GM19035 (cell line): ENCODE measurements at regions not wholly inside any gene's neighbourhood (a gene's known extent, or its start where the extent isn't known, plus 50 kb on each side); places are given as distances from the start of the nearest gene placed in this dataset.
"Not testable (repeated sequence)": the region's sequence is repeated elsewhere in the genome, so short reads cannot be mapped to it uniquely, and the experiment has no call there.

Experiments used
- ATAC-seq: cut with Tn5 transposase; IDR thresholded peaks from one replicate; pipeline ENCODE4 v1.9.1; 2021; ENCODE audit not compliant: unreplicated experiment

DNA sequence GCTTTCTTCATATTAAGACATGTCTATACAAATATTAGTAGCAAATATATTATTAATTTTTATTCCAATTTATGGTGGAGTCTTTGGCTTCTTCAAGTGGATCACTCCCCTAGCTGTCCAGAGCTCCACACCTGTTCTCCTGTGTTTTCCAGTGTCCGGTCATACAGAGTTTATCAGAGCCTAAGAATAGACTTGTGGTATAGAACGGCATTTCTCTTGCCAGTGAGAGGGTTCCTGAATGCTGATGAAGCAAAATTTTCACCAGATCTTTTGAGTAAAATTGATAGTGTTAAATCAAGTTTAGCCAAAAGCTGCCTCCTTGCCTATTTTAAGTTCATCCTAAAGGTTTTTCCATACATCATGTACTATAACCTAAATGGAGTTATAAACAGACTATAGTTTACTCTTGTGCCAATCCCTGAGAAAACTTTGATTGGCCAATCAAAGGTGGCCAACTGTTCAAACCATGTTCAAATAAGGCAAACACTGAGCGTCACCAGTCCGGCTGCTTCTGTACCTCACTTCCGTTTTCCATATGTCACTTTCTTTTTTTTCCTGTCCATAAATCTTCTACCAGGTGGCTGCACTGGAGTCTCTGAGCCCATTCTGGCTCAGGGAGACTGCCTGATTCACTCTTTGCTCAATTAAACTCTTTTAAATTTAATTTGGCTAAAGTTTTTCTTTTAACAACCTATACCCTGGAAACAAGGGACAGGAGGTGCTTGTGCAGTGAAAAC, 422.7 kb upstream of the FRG2C start:
- not testable (repeated sequence) for ATAC-seq

DNA sequence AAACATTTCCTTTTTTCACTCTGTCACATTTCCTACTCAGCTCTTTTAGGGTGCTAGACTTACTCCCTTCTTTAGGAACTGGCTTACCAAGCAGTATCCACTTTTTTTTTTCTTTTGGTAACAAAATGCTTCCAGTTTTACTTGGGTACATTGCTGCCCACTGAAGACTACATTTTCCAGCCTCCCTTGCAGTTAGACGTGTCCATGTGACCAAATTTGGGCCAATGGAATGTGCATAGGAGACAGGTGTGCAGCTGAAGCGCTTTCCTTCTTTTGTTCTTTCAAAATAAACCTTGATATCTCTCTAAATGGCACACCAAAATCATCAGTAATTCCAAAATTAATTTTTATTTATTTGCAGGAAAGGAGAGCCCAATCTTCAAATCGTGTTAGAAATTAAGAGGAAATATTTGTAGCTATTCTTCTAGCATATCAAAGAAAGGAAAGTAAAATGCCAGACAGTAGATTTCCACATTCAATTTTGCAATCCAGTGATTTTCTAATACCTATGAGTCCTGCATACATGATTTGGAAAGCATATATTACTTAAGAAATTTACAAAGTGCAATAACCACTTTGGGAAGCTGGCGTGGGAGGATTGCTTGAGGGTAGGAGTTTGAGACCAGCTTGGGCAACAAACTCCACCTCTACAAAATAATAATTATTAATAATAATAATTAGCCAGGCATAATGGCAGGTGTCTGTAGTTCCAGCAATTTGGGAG, 422.0 kb upstream of the FRG2C start:
- ATAC-seq, result no peak

- no peak for ATAC-seq
Observed at GRCh38 chr3:75248974-75249373, 415.2 kb upstream of the FRG2C start.

- ATAC-seq, result no peak
Observed at GRCh38 chr3:75254685-75255084, 409.4 kb upstream of the FRG2C start.

GRCh38 chr3:75258825-75259683, 405.1 kb upstream of the FRG2C start:
- not testable (repeated sequence) for ATAC-seq

DNA sequence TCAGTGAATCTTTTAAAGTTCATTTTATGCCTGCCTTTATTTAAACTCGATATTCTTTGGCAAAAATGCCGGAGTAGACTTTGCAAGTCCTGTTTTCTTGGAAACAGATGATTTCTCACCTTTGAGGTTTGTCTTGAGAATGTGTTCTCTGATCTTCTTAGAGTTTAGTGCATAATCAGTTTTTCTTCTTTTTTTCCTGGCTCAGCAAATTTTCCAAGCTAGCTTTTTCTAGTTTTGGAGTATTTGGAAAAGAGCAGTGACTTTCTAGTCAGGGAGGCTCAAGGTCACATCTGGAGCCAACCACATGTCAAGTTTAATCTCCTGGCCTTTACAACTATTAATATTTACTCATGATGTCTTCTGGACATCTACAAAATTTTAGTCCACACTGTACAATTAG, 403.2 kb upstream of the FRG2C start:
- not testable (repeated sequence) for ATAC-seq

GRCh38 chr3:75262661-75263060, 401.5 kb upstream of the FRG2C start:
- ATAC-seq, result no peak

DNA sequence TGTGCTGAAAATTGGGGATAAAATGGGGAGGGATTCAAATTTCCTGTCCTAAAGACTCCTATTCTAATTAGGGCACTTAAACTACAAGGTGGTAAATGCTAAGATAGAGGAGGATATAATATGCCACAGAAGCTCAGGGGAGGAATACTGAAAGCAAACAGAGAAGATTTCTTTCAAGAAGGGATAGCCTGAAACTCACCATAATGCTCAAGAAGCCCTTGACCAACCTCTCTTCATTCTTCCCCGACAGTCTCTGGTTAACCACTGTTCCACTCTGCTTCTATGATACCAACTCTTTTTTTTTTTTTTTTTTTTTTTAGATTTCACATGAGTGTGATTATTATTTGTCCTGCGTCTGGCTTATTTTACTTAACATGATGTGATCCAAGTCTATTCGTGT, 398.2 kb upstream of the FRG2C start:
- no peak for ATAC-seq

GRCh38 chr3:75268576-75268975, 395.6 kb upstream of the FRG2C start:
- ATAC-seq, result not testable (repeated sequence)

DNA sequence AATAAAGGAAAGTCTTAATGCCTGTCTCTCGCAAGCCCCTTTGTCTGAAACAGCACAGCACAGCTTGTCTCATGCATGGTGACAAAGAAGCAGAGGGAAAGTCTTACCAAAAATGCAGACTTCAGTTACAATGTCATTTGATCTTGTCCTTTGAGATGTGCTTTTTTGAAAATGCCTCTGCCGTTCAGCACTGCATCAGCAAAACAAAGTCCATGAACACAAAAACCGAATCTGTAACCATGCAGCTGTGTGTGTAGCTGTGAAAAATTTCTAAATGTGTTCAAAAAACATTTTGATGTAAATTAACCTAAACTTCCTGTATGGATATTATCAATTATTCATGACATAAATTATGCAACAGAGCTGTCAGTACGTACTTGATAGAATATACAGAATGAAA, 391.9 kb upstream of the FRG2C start:
- ATAC-seq, result not testable (repeated sequence)

DNA sequence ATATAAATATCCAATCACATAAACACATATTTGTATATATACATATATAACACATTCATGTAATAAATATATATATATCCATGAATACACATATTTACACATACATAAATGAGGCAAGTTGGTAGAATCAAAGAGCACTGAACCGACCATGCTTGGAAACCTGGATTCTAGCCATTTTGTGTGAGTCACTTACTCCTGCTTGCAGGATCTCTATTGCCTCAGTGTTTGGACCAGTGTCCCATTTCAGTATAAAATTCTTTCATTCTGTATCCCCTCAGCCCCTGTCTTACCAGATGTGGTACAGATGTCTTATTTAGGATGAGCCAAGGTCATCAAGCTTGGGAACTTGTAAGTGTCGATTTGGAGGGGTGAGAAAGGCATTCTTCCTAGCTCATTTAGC, 391.4 kb upstream of the FRG2C start:
- no peak for ATAC-seq

DNA sequence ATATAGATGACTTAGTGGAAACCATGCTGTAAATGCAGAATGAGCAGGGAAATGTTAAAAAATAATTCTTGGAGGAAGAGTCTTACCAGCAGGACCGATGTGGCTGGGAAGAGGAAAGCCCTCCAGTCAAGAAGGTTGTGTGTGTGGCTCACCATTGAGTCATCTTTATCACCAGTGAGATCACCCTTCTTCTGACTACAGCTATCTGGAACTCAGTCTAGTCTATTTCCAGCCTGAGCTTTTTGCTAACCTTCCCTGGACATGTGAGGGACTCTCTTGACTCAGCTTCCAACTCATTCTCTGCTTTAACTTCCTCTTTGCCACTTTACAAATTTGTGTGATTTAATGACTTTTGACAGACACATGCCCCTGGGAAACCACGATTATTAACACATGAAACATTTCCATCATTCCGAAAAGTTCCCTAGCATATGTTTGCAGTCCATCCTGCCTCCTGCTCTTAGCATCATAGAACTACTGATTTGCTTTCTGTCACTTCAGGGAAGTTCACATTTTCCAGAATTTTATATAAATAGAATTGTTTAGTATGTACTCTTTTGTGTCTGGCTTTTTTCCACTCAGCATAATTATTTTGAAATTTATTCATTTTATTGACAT, 378.5 kb upstream of the FRG2C start:
- ATAC-seq, result not testable (repeated sequence)

GRCh38 chr3:75288972-75289574, 375.1 kb upstream of the FRG2C start:
- ATAC-seq, result not testable (repeated sequence)

- peak; percentile 62 for ATAC-seq
Observed at GRCh38 chr3:75294124-75294523, 370.0 kb upstream of the FRG2C start.

- ATAC-seq, result no peak
Observed at GRCh38 chr3:75295013-75295412, 369.1 kb upstream of the FRG2C start.

- ATAC-seq, result no peak
Observed at GRCh38 chr3:75296858-75297257, 367.3 kb upstream of the FRG2C start.

GRCh38 chr3:75300606-75301005, 363.5 kb upstream of the FRG2C start:
- no peak for ATAC-seq

DNA sequence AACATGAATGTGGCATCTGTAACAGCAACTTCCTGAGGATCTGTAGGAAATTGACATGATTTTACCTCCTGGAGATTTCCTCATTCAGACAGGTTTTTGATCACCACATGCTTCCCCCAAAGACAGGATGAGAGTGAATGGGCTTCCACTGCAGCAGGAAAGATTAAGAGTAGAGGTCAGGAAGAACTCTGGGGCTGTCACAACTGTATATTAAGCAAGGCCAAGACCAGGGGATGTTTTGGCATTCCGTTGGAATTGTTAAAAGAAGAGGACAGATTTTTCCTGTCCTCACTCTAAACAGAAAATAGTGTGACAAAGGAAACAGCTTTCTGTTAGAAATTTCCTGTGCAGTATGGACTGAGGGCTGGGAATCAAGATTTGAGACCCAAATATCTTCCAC, 363.1 kb upstream of the FRG2C start:
- ATAC-seq, result not testable (repeated sequence)

DNA sequence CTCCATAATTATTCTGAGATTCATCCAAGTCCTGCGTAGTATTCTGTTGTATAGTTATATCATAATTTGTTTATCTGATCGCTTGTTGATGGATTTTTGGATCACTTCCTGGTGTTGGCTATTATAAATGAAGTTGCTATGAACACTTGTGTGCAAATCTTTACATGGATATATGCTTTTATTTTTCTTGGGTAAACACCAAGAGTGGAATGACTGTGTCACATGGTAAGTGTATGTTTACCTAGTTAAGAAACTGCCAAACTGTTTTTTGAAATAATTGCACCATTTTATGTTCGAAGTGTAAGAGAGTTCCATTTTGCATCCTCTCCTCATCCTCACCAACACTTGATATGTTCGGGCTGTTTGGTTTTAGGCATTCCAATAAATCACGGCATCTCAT, 360.4 kb upstream of the FRG2C start:
- no peak for ATAC-seq

GRCh38 chr3:75305901-75306300, 358.2 kb upstream of the FRG2C start:
- no peak for ATAC-seq

- ATAC-seq, result not testable (repeated sequence)
Observed at GRCh38 chr3:75311306-75311705, 352.8 kb upstream of the FRG2C start.
